ENCODE measurements at regions not wholly inside any gene's neighbourhood (a gene's known extent, or its start where the extent isn't known, plus 50 kb on each side); places are given as distances from the start of the nearest gene placed in this dataset.
"Not testable (repeated sequence)": the region's sequence is repeated elsewhere in the genome, so short reads cannot be mapped to it uniquely, and the experiment has no call there.

DNA sequence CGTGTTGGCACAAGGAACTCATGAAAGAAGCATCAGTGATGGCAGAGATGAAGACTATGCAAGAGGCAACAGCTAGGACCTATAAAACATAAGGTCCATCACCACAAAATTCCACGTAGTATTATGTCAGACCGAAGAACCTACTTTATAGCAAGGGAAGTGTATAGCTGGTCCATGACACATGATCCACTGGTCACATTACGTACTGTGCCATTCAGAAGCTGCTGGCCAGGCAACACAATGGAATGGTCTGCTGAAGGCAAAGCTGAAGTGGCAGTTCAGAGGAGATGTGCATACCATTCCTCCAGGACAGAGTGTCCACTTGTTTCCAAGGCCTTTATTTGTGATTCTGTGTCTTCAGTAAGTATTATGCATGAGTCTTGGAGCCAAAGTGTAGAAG, 215.5 kb upstream of the UGT8 start:
- no peak for DNase-seq

GRCh38 chr4:114383721-114384120, 214.9 kb upstream of the UGT8 start:
- no peak for DNase-seq

GRCh38 chr4:114384629-114385028, 214.0 kb upstream of the UGT8 start:
- no peak for DNase-seq

DNA sequence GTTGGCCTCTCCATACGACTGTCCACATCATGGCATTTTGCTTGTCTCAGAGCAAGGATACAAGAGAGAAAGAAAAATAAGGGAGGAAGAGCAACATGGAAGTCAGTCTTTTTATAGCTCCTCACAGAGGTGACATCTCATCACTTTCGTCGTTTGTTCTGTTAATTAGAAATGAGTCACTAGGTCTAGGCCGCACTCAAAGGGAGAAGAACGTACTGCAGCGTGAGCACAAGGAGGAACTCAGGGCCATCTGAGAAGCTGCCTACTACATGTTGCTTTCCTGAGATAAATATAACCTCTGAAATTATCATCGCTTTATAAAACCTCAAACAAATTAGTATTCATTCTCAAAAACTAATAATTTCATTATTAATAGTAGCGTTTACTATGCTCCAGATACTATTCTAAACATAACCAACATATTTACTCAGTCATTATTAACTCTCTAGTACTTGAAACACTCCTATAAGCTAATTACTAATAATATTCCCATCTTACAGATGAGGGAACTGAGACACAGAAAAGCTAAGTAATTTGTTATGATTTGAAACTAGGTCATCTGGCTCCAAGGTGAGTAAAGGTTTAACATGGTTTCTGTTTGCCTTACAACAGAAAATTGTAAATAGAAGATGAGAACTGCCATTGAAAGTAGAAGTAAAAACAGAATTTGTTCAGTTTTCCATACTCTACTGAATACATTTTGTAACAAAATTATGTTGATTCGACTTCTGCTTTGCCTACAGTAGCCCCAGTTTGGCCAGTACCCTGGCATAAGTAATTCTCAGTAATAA, 213.2 kb upstream of the UGT8 start:
- no peak for DNase-seq

DNA sequence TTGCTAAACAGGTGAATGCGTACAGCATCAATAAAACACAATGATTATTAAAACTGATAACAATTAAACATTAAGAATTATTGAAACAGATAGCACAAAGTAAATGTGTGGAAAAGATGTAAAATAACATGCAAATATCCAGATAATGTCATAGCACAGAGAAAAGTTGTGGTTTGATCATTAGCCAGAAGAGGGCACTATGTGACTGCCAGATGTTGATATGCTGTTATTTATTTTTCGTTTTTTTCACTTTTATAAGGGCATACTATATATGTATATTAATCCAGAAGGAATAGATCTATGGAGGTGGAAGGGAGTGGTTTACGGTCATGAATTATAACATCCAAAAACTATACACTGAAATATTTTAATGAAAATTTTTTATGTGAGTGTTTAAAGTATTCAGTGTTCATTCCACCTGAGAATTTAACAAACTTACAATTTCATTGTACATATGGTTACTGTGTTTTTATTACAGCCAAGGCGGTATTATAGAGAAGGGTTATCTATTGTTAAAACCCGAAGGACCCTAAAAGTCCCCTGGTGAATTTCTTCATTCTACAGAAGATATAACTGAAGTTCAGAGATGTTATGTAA, 211.9 kb upstream of the UGT8 start:
- no peak for DNase-seq

GRCh38 chr4:114389070-114389685, 209.4 kb upstream of the UGT8 start:
- DNase-seq = no peak

- no peak for DNase-seq
Observed at GRCh38 chr4:114393295-114394038, 205.1 kb upstream of the UGT8 start.

- no peak for DNase-seq
Observed at GRCh38 chr4:114396808-114397207, 201.8 kb upstream of the UGT8 start.

DNA sequence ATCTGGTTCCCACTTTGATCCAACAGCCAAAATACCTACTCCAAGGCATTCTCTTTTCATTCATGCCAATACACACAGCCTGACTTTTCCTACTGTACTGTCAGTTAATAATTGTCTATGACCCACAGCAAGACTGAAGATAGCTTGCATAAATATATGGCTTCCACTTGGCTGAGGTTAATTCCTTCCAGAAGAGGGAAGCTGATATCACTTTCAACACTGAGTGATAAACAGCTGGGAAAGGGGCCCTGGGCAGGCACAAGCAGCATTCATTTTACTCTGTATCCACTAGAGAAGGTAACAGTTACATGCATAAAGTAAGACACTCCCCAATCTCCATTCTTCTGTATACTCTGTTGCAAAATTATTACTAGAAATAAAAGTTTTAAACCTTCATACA, 200.2 kb upstream of the UGT8 start:
- DNase-seq = no peak

GRCh38 chr4:114399105-114399504, 199.5 kb upstream of the UGT8 start:
- no peak for DNase-seq

DNA sequence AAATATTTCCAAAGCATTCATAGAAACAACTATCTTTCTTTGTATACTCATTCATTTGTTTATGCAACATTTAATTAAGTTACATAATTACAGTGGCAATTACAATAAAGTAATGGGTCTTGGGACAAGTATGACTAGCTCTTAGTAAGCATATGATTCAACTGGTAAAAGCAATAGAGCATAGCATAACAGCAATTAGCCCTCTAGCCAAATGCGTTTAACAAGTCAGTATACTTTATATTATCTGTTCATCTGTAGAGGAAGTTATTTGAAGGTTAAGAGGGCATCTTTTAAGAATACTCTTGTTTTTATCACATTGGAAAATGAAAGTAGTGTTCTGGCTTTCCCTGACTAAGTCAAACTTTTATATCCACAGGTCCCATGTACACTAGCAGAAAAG, 198.1 kb upstream of the UGT8 start:
- DNase-seq = no peak

DNA sequence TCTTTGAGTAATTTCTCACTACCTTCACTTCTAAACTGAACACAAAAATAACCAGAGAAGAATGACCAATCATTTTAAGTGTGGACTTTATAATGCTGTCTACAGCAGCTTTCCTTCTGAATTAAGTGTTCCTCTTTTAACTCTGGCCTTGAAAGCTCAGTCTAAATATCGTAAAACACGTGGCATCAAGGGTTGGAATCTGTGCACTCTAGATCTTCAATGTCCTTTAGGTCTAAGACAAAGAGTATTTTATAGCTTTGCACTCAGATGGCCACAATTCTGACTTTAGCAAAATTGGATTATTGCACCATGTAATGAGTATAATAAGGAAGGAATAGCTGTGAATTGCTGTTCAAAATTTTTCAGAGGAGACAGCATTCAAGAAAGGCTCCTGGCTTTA, 197.1 kb upstream of the UGT8 start:
- DNase-seq = no peak

- peak; percentile 25 for DNase-seq
Observed at GRCh38 chr4:114417214-114417613, 181.4 kb upstream of the UGT8 start.

DNA sequence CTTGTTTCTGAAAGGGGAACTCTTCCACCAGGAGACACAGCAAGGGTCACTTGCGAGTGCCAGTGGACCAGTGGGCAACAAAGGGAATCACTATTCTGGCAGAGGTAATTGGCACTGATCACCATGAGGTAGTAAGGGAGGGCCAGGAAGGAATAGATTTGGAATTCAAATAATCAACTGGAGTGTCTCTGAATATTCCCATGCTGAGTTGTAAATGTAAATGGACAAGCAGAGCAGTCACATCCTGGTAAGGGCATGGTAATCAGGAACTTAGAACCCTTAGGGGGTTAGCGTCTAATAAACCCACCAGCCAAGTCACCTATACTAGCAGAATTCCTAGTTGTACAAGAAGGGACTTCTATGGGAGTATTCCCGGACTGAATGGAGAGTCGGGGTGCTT, 178.5 kb upstream of the UGT8 start:
- no peak for DNase-seq

- DNase-seq = no peak
Observed at GRCh38 chr4:114423582-114423981, 175.0 kb upstream of the UGT8 start.

GRCh38 chr4:114435116-114435515, 163.5 kb upstream of the UGT8 start:
- no peak for DNase-seq

- no peak for DNase-seq
Observed at GRCh38 chr4:114442856-114443255, 155.8 kb upstream of the UGT8 start.

- DNase-seq = no peak
Observed at GRCh38 chr4:114444211-114444610, 154.4 kb upstream of the UGT8 start.

GRCh38 chr4:114447963-114448516, 150.6 kb upstream of the UGT8 start:
- not testable (repeated sequence) for DNase-seq

DNA sequence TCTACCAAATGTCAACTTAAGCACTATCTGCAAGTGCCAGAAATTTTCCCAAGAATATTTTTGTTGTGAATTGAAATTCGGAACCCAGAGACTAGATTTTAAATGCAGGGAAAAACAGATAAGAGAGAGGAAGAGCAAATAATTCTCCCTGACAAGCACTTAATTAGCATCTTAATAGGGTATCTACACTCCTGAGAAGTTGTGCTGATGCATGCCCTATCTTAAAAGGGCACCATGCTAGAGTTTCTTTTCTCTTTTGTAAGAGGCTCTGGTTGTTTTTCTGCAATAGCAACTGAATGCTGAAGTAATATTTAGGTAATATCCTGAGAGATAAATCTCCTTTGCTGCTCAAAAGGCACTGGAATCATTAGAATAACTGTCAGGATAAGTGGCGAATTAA, 139.9 kb upstream of the UGT8 start:
- DNase-seq = no peak

GRCh38 chr4:114464726-114465272, 133.8 kb upstream of the UGT8 start:
- DNase-seq = no peak

DNA sequence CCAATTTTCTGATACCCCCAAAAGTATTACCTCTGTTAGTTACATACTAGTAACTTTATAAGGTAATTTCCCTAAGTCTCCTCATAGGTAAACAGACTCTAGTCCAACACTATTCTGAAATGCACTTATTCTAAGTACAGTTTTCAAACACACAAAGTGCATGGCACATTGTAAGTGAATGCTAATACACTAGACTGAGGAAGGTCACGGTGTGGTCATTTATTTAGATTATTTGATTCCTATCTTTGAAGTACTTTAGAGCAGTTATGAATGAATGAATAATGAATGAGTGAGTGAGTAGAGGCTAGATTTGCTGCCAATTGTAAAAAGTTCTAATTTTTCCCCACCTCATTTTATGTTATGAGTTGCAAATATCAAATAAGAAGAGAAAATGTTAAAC, 132.8 kb upstream of the UGT8 start:
- DNase-seq = no peak

DNA sequence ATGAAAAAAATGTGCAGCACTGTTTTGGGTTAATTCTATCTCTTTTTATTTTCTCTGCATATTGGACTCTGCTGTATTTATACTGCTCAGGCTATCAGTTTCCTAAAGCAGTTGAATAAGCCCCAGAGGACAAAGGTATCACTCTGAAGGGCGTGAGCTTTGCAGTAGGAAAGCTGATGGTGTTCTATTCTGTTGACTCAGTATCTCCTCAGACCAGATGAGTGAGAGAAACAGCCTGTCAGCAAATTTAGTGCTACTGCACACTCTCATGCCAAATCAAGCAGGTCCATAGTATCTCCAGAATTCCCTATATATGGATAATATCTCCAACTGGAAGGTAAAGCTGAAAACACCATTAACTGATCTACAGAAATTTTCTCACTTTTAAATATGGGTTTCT, 132.3 kb upstream of the UGT8 start:
- no peak for DNase-seq

Measured in NCI-H1436 treated with DMSO at 0.1 percent for 48 hours (cell line).